ENCODE measurements at regions not wholly inside any gene's neighbourhood (a gene's known extent, or its start where the extent isn't known, plus 50 kb on each side); places are given as distances from the start of the nearest gene placed in this dataset.

GRCh38 chr2:180125245-180125962 is 118.3 kb upstream of the CWC22 start:
- no peak overlapping the region for H3K4me3 ChIP-seq (ENCODE audit: low read depth, low read length)
- TF ChIP-seq CTCF (IDR thresholded peaks at IDR 0.05; ENCODE audit: insufficient read depth, low read length, poor library complexity, severe bottlenecking) = peak; percentile 73
- H3K27me3 ChIP-seq (ENCODE audit: control insufficient read depth, insufficient read depth, low read length) = no peaks in the 10 kb centered on the region
- no peaks in the 10 kb centered on the region for H3K36me3 ChIP-seq (ENCODE audit: control insufficient read depth, insufficient read depth, low read length)
- peak; percentile 79 for DNase-seq (ENCODE audit: low read depth)

- Histone ChIP-seq H3K27me3 (ENCODE audit: control insufficient read depth, insufficient read depth, low read length) (no peaks in the 10 kb centered on the region), H3K36me3 (ENCODE audit: control insufficient read depth, insufficient read depth, low read length) (no peaks in the 10 kb centered on the region), H3K4me3 (ENCODE audit: low read depth, low read length) (no peak overlapping the region)
- peak; percentile 54 for TF ChIP-seq CTCF (IDR thresholded peaks at IDR 0.05; ENCODE audit: insufficient read depth, low read length, poor library complexity, severe bottlenecking)
- no peak for DNase-seq (ENCODE audit: low read depth)
Measured at GRCh38 chr2:180124273-180125139, 117.4 kb upstream of the CWC22 start.

GRCh38 chr2:180122874-180123273 is 115.8 kb upstream of the CWC22 start:
- DNase-seq (ENCODE audit: low read depth) = peak; percentile 19
- H3K36me3 ChIP-seq (ENCODE audit: control insufficient read depth, insufficient read depth, low read length) = no peaks in the 10 kb centered on the region
- no peak overlapping the region for H3K4me3 ChIP-seq (ENCODE audit: low read depth, low read length)
- TF ChIP-seq CTCF (IDR thresholded peaks at IDR 0.05; ENCODE audit: insufficient read depth, low read length, poor library complexity, severe bottlenecking) = no peak
- H3K27me3 ChIP-seq (ENCODE audit: control insufficient read depth, insufficient read depth, low read length) = no peaks in the 10 kb centered on the region

- no peak for DNase-seq (ENCODE audit: low read depth)
- H3K27me3 ChIP-seq (ENCODE audit: control insufficient read depth, insufficient read depth, low read length) = no peaks in the 10 kb centered on the region
- no peak for TF ChIP-seq CTCF (IDR thresholded peaks at IDR 0.05; ENCODE audit: insufficient read depth, low read length, poor library complexity, severe bottlenecking)
- H3K36me3 ChIP-seq (ENCODE audit: control insufficient read depth, insufficient read depth, low read length) = no peaks in the 10 kb centered on the region
- no peak overlapping the region for H3K4me3 ChIP-seq (ENCODE audit: low read depth, low read length)
Measured at GRCh38 chr2:180115675-180116074, 108.6 kb upstream of the CWC22 start.

GRCh38 chr2:180115269-180115668 is 108.2 kb upstream of the CWC22 start:
- no peak overlapping the region for H3K4me3 ChIP-seq (ENCODE audit: low read depth, low read length)
- no peak for TF ChIP-seq CTCF (IDR thresholded peaks at IDR 0.05; ENCODE audit: insufficient read depth, low read length, poor library complexity, severe bottlenecking)
- DNase-seq (ENCODE audit: low read depth) = no peak
- H3K27me3 ChIP-seq (ENCODE audit: control insufficient read depth, insufficient read depth, low read length) = no peaks in the 10 kb centered on the region
- no peaks in the 10 kb centered on the region for H3K36me3 ChIP-seq (ENCODE audit: control insufficient read depth, insufficient read depth, low read length)

All from kidney epithelial cell (primary cell).